Activated CD8-positive, alpha-beta T cell treated with anti-CD3 and anti-CD28 coated beads for 36 hours (primary cell): ENCODE measurements at regions not wholly inside any gene's neighbourhood (a gene's known extent, or its start where the extent isn't known, plus 50 kb on each side); places are given as distances from the start of the nearest gene placed in this dataset.

Experiments used
- ATAC-seq: fragments of 200-7000 bp; cut with Tn5 transposase; one replicate; pipeline ENCODE4 v1.10.0; 2021; ENCODE audit warnings: mild to moderate bottlenecking, moderate library complexity
- CTCF ChIA-PET: fragments of 350-600 bp; sonication (Branson Sonifier 250); formaldehyde crosslinking; loops from one replicate; lab custom pipeline; 2021; ENCODE audit warnings: antibody characterized with exemption; lab: Charles Lee
- POLR2A ChIA-PET: fragments of 350-600 bp; sonication (Branson Sonifier 250); formaldehyde crosslinking; loops from one replicate; lab custom pipeline; 2021; ENCODE audit warnings: antibody characterized with exemption; lab: Charles Lee
- DNase-seq: peaks from one replicate; pipeline ENCODE4 v3.0.0-alpha.2; 2020
- H3K27ac Mint-ChIP-seq: one replicate; pipeline ENCODE4 v1.8.0; 2021; ENCODE audit warnings: mild to moderate bottlenecking, mixed read lengths
- H3K27me3 Mint-ChIP-seq: one replicate; pipeline ENCODE4 v1.8.0; 2021; ENCODE audit warnings: mixed read lengths
- H3K36me3 Mint-ChIP-seq: one replicate; pipeline ENCODE4 v1.8.0; 2021; ENCODE audit warnings: low read depth, mixed read lengths
- H3K4me1 Mint-ChIP-seq: one replicate; pipeline ENCODE4 v1.8.0; 2021; ENCODE audit warnings: low read depth, mixed read lengths
- H3K4me3 Mint-ChIP-seq: one replicate; pipeline ENCODE4 v1.8.0; 2021; ENCODE audit warnings: mild to moderate bottlenecking, moderate library complexity, mixed read lengths
- H3K9me3 Mint-ChIP-seq: one replicate; pipeline ENCODE4 v1.8.0; 2021; ENCODE audit warnings: mixed read lengths
- intact Hi-C: fragments of 100-400 bp; cut with micrococcal nuclease; formaldehyde crosslinking; loops from one replicate; pipeline ENCODE4 v1.10.0; 2022
- TF ChIP-seq, protein P1 (sequence below): fragments of 200-600 bp; IDR thresholded peaks from one replicate; pipeline ENCODE4 v1.8.0; 2022; ENCODE audit warnings: antibody characterized with exemption, mild to moderate bottlenecking

DNA sequence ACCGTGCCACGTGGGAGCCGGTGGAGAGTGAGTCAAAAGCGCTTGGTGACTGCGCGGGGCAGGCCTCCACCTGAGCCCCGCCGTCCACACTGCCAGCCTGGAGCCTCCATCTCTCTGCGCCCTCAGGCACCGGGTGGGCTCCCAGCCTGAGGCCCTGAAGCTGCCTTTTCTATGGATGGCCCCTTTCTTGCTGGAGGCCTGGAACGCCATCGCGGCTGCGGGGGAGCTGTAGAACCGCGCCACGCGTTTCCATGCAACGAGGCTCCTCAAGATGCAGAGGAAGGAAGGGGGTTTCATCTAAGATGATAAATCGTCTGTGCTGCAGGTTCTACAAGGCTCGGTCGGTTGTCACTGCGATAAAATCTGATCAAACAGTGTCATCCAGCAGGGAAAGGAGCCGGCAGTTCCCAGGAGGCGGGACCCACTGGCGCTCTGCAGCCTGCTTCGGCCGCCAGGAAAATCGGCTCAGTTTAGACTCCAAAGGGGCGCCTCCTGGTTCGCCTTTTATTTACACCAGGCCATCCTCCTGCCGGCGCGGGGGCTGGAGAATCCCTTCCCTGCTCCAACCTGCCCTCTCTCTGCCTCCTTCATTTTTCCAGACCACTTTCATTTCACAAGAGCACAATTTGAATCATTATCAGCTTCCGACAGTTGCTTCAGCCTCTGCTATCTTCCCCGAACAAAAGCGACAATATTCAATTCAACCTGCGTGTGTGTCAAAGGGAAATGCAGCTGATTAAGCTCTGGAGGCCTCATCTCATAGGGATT, 624.4 kb downstream of the BRD1 start:
- H3K36me3 Mint-ChIP-seq: no peaks in the 10 kb centered on the region
- H3K9me3 Mint-ChIP-seq: no peaks in the 10 kb centered on the region
- no peaks in the 10 kb centered on the region for H3K27me3 Mint-ChIP-seq
- intact Hi-C loops: no loop called here
- POLR2A ChIA-PET: no interaction called here
- TF ChIP-seq, protein P1, sequence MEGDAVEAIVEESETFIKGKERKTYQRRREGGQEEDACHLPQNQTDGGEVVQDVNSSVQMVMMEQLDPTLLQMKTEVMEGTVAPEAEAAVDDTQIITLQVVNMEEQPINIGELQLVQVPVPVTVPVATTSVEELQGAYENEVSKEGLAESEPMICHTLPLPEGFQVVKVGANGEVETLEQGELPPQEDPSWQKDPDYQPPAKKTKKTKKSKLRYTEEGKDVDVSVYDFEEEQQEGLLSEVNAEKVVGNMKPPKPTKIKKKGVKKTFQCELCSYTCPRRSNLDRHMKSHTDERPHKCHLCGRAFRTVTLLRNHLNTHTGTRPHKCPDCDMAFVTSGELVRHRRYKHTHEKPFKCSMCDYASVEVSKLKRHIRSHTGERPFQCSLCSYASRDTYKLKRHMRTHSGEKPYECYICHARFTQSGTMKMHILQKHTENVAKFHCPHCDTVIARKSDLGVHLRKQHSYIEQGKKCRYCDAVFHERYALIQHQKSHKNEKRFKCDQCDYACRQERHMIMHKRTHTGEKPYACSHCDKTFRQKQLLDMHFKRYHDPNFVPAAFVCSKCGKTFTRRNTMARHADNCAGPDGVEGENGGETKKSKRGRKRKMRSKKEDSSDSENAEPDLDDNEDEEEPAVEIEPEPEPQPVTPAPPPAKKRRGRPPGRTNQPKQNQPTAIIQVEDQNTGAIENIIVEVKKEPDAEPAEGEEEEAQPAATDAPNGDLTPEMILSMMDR: no peak
- no peak for ATAC-seq
- H3K4me3 Mint-ChIP-seq: no peak overlapping the region
- H3K27ac Mint-ChIP-seq: no peak overlapping the region
- no peaks in the 10 kb centered on the region for H3K4me1 Mint-ChIP-seq
- no peak for DNase-seq
- CTCF ChIA-PET: no interaction called here

DNA sequence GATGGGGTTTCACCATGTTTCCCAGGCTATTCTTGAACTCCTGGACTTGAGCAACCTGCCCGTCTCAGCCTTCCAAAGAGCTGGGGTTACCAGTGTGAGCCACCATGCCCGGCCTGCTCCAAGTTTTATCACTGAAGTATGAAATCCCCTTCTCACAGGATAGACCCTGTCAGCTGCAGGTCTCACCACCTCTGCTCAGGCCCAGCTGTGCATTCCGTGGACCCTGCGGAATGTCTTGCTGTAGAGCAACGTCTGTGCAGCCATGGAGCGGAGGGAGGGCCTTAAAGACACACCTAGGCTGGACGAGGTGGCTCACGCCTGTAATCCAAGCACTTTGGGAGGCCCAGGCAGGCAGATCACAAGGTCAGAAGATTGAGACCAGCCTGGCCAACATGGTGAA, 625.4 kb downstream of the BRD1 start:
- ChIA-PET POLR2A (no interaction called here), CTCF (no interaction called here)
- intact Hi-C loops: no loop called here
- DNase-seq (no peak), ATAC-seq (no peak)
- no peak overlapping the region for H3K4me3 Mint-ChIP-seq
- TF ChIP-seq, protein P1: no peak
- H3K9me3 Mint-ChIP-seq: no peaks in the 10 kb centered on the region
- no peaks in the 10 kb centered on the region for H3K4me1 Mint-ChIP-seq
- no peak overlapping the region for H3K27ac Mint-ChIP-seq
- no peaks in the 10 kb centered on the region for H3K27me3 Mint-ChIP-seq
- H3K36me3 Mint-ChIP-seq: no peaks in the 10 kb centered on the region

DNA sequence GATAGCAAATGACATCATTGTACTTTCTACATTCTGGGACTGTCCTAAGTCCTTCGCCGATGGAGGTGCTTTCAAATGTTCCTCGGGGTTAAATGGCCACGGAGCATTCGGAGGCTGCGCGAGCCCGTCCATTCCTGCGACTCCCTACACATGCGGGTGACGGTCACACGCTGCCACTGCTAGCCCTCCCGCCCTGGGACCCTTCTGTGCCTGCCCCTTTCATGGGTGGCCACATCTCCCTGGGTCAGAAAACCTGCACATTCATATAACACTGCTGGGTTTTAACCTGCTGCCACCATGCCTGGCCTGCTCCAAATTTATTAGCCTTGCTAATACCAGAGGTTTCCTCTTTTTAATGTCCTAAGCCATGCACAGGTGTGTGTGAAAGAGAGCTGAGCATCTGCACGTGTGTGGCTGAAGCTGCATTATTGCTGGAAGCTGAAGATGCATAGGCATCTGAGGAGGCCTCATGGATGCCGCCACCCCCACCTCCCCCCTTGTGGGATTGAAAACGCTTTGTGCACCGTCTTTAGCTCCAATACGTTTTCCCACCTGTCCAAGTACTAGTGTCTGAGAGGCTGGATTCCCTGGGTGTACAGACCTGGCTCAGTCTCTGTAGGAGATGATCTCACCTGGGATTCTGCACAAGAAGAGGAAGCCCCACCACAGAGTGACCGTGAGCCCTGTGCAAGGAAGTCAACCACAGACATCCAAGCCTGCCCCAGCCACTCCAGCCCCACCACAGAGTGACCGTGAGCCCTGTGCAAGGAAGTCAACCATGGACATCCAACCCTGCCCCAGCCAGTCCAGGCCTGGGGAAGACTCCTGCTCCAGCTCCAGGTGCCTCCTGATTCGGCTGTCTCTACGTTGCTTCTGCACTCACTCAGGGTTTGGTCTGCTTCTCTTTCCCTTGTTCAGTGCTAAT, 626.4 kb downstream of the BRD1 start:
- ChIA-PET POLR2A (no interaction called here), CTCF (no interaction called here)
- ATAC-seq (no peak), DNase-seq (no peak)
- Mint-ChIP-seq H3K27ac (no peak overlapping the region), H3K9me3 (no peaks in the 10 kb centered on the region), H3K4me1 (no peaks in the 10 kb centered on the region), H3K36me3 (no peaks in the 10 kb centered on the region), H3K27me3 (no peaks in the 10 kb centered on the region), H3K4me3 (no peak overlapping the region)
- intact Hi-C loops: no loop called here
- TF ChIP-seq, protein P1: no peak

DNA sequence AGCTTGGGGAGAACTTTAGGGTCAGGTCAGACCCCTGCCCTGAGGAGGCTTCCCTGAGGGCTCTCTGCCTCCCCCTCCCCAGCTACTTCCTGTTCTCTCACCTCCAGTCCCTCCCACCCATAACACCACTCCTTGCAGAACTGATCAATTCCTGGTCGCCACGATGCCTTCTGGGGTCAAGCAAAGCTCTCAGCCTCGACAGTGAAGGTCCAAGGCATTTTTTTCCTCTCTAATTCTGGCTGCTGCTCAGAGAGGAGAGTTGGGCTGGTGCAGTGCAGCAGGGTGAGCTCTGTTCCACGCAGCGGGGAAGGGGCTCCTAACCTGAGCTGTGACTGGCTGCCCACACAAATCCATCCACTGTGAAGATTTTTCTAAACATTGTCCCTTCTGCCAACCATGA, 628.4 kb downstream of the BRD1 start:
- no peaks in the 10 kb centered on the region for H3K9me3 Mint-ChIP-seq
- CTCF ChIA-PET: no interaction called here
- H3K27me3 Mint-ChIP-seq: no peaks in the 10 kb centered on the region
- no peak for ATAC-seq
- no peak overlapping the region for H3K27ac Mint-ChIP-seq
- H3K36me3 Mint-ChIP-seq: no peaks in the 10 kb centered on the region
- H3K4me3 Mint-ChIP-seq: no peak overlapping the region
- no peaks in the 10 kb centered on the region for H3K4me1 Mint-ChIP-seq
- intact Hi-C loops: no loop called here
- POLR2A ChIA-PET: no interaction called here
- DNase-seq: no peak
- TF ChIP-seq, protein P1: no peak

DNA sequence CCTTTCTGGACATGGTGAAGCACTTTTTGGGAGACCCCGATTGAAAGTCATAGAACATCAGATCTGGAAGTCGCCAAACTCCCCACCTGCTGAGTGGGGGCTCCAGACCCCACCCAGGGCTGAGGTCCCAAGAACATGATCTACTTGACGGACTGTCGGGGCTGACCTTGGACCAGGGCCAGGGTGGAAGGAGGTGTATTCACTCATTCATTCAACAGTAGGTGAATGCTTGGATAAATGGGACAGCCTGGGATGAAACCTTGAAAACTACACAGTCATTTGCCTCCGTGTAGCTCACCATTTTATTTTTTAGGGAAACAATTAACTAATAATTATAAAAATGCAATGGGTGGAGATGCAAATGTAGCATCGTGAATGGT, 629.0 kb downstream of the BRD1 start:
- intact Hi-C loops: no loop called here
- POLR2A ChIA-PET: no interaction called here
- Mint-ChIP-seq H3K36me3 (no peaks in the 10 kb centered on the region), H3K9me3 (no peaks in the 10 kb centered on the region), H3K4me3 (no peak overlapping the region), H3K4me1 (no peaks in the 10 kb centered on the region), H3K27ac (no peak overlapping the region), H3K27me3 (no peaks in the 10 kb centered on the region)
- DNase-seq: no peak
- ATAC-seq: no peak
- CTCF ChIA-PET: no interaction called here
- TF ChIP-seq, protein P1: no peak
